Ovary (tissue), 7 donors: ENCODE measurements at regions not wholly inside any gene's neighbourhood (a gene's known extent, or its start where the extent isn't known, plus 50 kb on each side); places are given as distances from the start of the nearest gene placed in this dataset.

ENCODE experiments used
- DNase-seq, 5 donors: peaks; one replicate each; pipeline ENCODE4 v3.0.0-alpha.2; 2019 to 2020
- H3K27ac ChIP-seq, 2 donors: fragments of 200-600 bp; one replicate each; pipeline versions ENCODE4 v1.5.1 to v1.8.0; 2019 to 2022
- H3K27me3 ChIP-seq: fragments of 200-600 bp; one replicate; pipeline ENCODE4 v1.8.0; 2022
- H3K36me3 ChIP-seq: fragments of 200-600 bp; sonication (generic); one replicate; pipeline ENCODE4 v1.5.1; 2019
- H3K4me1 ChIP-seq: one replicate; pipeline ENCODE4 v1.8.1; 2013; ENCODE audit warnings: mild to moderate bottlenecking, moderate library complexity; ENCODE audit not compliant: insufficient read depth
- H3K4me3 ChIP-seq: fragments of 200-600 bp; sonication (generic); one replicate; pipeline ENCODE4 v1.5.1; 2017
- H3K9me3 ChIP-seq, 2 donors: fragments of 200-600 bp in 1 of 2; sonication (generic) in 1 of 2; one replicate each; pipeline versions ENCODE4 v1.5.1 to v1.8.1; 2013 to 2019; ENCODE audit warnings: mild to moderate bottlenecking in 1 of 2, moderate library complexity in 1 of 2
- EP300 ChIP-seq: sonication (generic); formaldehyde crosslinking; IDR thresholded peaks from one replicate; pipeline ENCODE4 v1.6.1; 2017; ENCODE audit warnings: antibody characterized with exemption
- POLR2A ChIP-seq: fragments of 450-650 bp; IDR thresholded peaks from one replicate; pipeline ENCODE4 v1.6.1; 2017; ENCODE audit warnings: antibody characterized with exemption, mild to moderate bottlenecking, moderate library complexity
- WGBS, 3 donors: extraction: QIAGEN DNeasy Blood & Tissue Kit in 1 of 3; methylation state at CpG; one replicate each; pipeline versions ENCODE4 v1.1.5 to v1.1.7; 2013 to 2017; 5-methylcytosine and 5-hydroxymethylcytosine counted together
- intact Hi-C, 4 donors: fragments of 100-400 bp; cut with DNase I; formaldehyde crosslinking; loops; one replicate each; pipeline versions ENCODE4 v1.11.0 to v1.15.1; 2022 to 2023
- TF ChIP-seq, protein P1 (sequence below), 3 donors: fragments of 450-650 bp in 2 of 3; fragments of 200-600 bp in 1 of 3; IDR thresholded peaks; one replicate each; pipeline versions ENCODE4 v1.5.1 to v1.8.0; 2016 to 2022; ENCODE audit warnings: antibody characterized with exemption in 3 of 3, mild to moderate bottlenecking in 1 of 3
- donor health status: DM: no; HTN: no; CAD: no; lungs with moderate emphysema.
- donor health status: DM: no; HTN: no; CAD: no.
- donor health status: Bipolar disorder and iron deficiency.
- donor health status: DM: no; HTN: no; CAD: no.
- donor health status: DM: yes; HTN: yes; CAD: no.

- DNase-seq = no peak
Measured at GRCh38 chr5:6193310-6193709, 185.0 kb downstream of the MED10 start.

DNA sequence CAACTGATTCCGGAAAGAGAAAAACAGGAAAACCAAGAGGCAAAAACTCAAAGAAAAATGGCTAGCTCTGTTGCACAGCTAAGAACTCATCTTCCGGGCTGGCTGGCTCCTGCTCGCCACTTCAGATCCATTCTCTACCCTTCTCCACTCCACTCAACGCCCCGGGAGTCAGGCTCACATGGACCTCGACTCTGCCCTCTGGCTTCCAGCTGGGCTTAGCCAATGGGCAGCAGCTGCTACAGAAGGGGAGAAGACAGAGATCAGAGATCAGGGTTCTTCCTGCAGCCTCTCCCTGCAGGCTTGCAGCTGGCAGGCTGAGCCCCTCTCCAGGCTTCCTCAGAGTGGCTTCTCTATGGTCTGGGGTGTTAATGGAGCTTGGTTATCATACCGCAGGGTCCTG, 187.5 kb downstream of the MED10 start:
- Histone ChIP-seq H3K4me3 (no peak overlapping the region), H3K27me3 (no peaks in the 10 kb centered on the region), H3K4me1 (no peaks in the 10 kb centered on the region), H3K36me3 (no peaks in the 10 kb centered on the region), H3K27ac (no peak overlapping the region), H3K9me3 (no peaks in the 10 kb centered on the region)
- no peak for TF ChIP-seq POLR2A
- TF ChIP-seq, protein P1, sequence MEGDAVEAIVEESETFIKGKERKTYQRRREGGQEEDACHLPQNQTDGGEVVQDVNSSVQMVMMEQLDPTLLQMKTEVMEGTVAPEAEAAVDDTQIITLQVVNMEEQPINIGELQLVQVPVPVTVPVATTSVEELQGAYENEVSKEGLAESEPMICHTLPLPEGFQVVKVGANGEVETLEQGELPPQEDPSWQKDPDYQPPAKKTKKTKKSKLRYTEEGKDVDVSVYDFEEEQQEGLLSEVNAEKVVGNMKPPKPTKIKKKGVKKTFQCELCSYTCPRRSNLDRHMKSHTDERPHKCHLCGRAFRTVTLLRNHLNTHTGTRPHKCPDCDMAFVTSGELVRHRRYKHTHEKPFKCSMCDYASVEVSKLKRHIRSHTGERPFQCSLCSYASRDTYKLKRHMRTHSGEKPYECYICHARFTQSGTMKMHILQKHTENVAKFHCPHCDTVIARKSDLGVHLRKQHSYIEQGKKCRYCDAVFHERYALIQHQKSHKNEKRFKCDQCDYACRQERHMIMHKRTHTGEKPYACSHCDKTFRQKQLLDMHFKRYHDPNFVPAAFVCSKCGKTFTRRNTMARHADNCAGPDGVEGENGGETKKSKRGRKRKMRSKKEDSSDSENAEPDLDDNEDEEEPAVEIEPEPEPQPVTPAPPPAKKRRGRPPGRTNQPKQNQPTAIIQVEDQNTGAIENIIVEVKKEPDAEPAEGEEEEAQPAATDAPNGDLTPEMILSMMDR (IDR thresholded peaks at IDR 0.05) = no peak
- TF ChIP-seq EP300 = no peak
- WGBS, 3 donors = 66 to 76% (median 73%) methylated on average over 7 of the region's 7 CpGs
- DNase-seq = no peak
- intact Hi-C loops = no loop called here

More at GRCh38 chr5:6193310-6193709, 185.0 kb downstream of the MED10 start:
- WGBS, 3 donors = 83 to 87% (median 84%) methylated on average over 8 of the region's 8 CpGs
- Histone ChIP-seq H3K36me3 (no peaks in the 10 kb centered on the region), H3K27me3 (no peaks in the 10 kb centered on the region), H3K27ac (no peak overlapping the region), H3K4me3 (no peak overlapping the region), H3K4me1 (no peaks in the 10 kb centered on the region), H3K9me3 (no peaks in the 10 kb centered on the region)
- no peak for TF ChIP-seq POLR2A
- intact Hi-C loops = no loop called here

DNA sequence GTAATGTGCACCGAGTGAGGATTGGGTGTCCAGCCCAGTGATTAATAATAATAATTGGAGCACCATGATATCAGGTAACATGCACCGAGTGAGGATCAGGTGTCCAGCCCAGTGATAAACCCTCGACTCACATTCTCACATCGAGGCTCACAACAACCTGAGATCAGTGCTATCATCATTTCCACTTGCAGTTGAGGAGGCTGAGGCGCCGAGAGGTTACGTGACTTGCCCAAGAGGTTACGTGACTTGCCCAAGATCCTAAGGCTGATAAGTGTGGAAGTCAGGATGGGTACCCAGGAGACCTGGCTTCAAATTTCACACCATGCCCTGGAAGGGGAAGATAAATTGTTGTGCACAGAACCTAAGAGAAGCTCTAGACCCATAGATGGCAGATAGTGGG, 189.4 kb downstream of the MED10 start:
- TF ChIP-seq POLR2A (no peak), EP300 (no peak)
- TF ChIP-seq, protein P1 (IDR thresholded peaks at IDR 0.05) = no peak
- Histone ChIP-seq H3K4me1 (no peaks in the 10 kb centered on the region), H3K27ac (no peak overlapping the region), H3K36me3 (no peaks in the 10 kb centered on the region), H3K4me3 (no peak overlapping the region), H3K9me3 (no peaks in the 10 kb centered on the region), H3K27me3 (no peaks in the 10 kb centered on the region)
- DNase-seq = no peak
- intact Hi-C loops = no loop called here
- WGBS, 3 donors = 88 to 96% (median 91%) methylated on average over 8 of the region's 8 CpGs

- Histone ChIP-seq H3K4me3 (no peak overlapping the region), H3K9me3 (no peaks in the 10 kb centered on the region), H3K4me1 (no peaks in the 10 kb centered on the region), H3K27ac (no peak overlapping the region), H3K36me3 (no peaks in the 10 kb centered on the region), H3K27me3 (no peaks in the 10 kb centered on the region)
- no peak for DNase-seq
- intact Hi-C loops = no loop called here
- 87 to 94% (median 90%) methylated on average over 6 of the region's 6 CpGs for WGBS, 3 donors
- no peak for TF ChIP-seq POLR2A
- no peak for TF ChIP-seq EP300
- TF ChIP-seq, protein P1 (IDR thresholded peaks at IDR 0.05) = no peak
Measured at GRCh38 chr5:6188344-6188743, 190.0 kb downstream of the MED10 start.

- Histone ChIP-seq H3K4me3 (no peak overlapping the region), H3K4me1 (no peaks in the 10 kb centered on the region), H3K36me3 (no peaks in the 10 kb centered on the region), H3K27me3 (no peaks in the 10 kb centered on the region), H3K9me3 (no peaks in the 10 kb centered on the region), H3K27ac (no peak overlapping the region)
- WGBS, 3 donors = 75 to 89% (median 79%) methylated on average over 4 of the region's 4 CpGs
- DNase-seq = no peak
- intact Hi-C loops = no loop called here
- TF ChIP-seq EP300 (no peak), POLR2A (no peak)
- TF ChIP-seq, protein P1 (IDR thresholded peaks at IDR 0.05) = no peak
Measured at GRCh38 chr5:6187501-6187900, 190.8 kb downstream of the MED10 start.
